ENCODE measurements at regions not wholly inside any gene's neighbourhood (a gene's known extent, or its start where the extent isn't known, plus 50 kb on each side); places are given as distances from the start of the nearest gene placed in this dataset.

DNA sequence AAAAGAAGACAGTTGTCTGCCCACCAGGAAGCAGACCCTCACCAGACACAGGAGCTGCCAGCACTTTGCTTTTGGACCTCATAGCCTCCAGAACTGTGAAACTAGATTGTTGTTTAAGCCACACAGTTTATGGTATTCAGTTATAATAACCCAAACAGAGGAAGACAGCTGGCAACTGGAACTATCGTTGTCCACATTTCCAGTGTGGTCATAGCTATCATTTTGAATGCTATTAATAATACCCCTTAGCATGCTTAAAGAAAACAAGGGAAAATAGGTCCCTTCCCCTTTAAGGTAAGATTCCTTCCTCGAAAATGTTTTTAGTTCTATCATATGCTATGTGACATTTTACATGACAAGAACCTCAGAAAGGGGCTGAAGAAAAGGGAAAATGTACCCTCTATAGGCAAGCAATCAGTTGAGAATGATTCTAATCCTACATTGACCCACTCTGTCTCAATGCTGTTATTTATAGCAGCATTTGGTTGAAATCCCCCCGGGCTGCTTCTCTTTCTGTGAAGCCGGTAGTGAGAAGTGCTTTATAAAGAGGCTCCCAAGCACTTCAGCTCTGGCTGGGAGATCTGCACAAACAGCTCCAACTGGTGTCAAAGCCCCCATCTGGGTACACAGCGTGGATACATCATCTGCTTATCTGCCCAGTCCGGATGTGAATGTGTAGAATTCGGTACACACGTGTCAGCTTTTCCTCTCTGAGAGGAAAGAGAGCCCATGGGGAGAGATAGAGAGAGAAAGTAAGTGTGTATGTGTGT is 221.2 kb upstream of the FLRT2 start:
- Histone ChIP-seq H3K4me3 (no peak overlapping the region), H3K9me3 (no peaks in the 10 kb centered on the region), H3K27me3 (no peaks in the 10 kb centered on the region), H3K27ac (no peak overlapping the region), H3K4me1 (no peaks in the 10 kb centered on the region), H3K36me3 (no peaks in the 10 kb centered on the region)
- WGBS, 2 donors (ENCODE audit: low coverage in 1 of 2), result 30 to 50% methylated on average over 3 to 8 of the region's 8 CpGs
- intact Hi-C loops (cut with DNase I; ENCODE audit: low total_unique reads), result loop anchor here (5.0 kb wide), 1 partner anchor 1426 kb away; no protein-coding TSS in a partner anchor
- no peak for DNase-seq
- TF ChIP-seq POLR2AphosphoS5 (IDR thresholded peaks at IDR 0.05), result no peak
- TF ChIP-seq POLR2A (IDR thresholded peaks at IDR 0.05), result no peak
- no peak for TF ChIP-seq EP300 (IDR thresholded peaks at IDR 0.05; ENCODE audit: low read depth)
- TF ChIP-seq, protein P1, sequence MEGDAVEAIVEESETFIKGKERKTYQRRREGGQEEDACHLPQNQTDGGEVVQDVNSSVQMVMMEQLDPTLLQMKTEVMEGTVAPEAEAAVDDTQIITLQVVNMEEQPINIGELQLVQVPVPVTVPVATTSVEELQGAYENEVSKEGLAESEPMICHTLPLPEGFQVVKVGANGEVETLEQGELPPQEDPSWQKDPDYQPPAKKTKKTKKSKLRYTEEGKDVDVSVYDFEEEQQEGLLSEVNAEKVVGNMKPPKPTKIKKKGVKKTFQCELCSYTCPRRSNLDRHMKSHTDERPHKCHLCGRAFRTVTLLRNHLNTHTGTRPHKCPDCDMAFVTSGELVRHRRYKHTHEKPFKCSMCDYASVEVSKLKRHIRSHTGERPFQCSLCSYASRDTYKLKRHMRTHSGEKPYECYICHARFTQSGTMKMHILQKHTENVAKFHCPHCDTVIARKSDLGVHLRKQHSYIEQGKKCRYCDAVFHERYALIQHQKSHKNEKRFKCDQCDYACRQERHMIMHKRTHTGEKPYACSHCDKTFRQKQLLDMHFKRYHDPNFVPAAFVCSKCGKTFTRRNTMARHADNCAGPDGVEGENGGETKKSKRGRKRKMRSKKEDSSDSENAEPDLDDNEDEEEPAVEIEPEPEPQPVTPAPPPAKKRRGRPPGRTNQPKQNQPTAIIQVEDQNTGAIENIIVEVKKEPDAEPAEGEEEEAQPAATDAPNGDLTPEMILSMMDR (IDR thresholded peaks at IDR 0.05), result no peak
- in situ Hi-C loops (cut with MboI; ENCODE audit: low pct_ligation_motif_present in 1 of 4, low pct_unique_long_range_greater_than_20kb in 1 of 4, low sequenced_read_pairs in 3 of 4), result no loop called here

DNA sequence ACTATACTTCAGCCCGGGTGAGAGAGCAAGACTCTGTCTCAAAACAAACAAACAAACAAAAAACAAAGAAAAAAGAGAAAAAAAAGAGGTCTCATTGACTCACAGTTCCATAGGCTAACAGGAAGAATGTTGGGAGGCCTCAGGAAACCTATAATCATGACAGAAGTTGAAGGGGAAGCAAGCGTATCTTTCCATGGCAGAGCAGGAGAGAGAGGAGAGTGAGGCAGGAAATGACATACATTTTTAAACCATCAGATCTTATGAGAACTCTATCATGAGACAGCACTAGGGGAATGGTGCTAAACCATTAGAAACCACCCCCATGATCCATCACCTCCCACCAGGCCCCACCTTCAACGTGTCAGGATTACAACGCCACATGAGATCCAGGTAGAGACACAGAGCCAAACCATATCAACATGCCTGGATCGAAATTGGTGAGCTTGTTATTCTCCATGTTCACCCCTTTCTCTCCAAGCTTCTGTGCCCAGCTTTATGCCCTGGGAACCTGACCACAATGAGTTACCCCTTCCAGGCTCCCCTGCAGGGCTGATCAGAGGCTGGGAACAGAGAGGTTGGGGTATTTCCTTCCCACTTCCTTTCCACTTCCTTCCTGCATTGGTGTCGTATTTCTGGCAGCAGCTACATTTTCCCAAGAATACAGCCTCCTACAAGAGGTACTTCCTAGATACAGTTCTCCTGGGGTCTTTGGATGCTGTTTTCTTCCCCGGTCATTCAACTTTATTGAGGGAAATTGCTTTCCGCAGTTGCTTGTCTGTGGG is 219.3 kb upstream of the FLRT2 start:
- H3K4me1 ChIP-seq, result no peaks in the 10 kb centered on the region
- 82 to 83% methylated on average over 4 to 8 of the region's 8 CpGs for WGBS, 2 donors (ENCODE audit: low coverage in 1 of 2)
- H3K27ac ChIP-seq, result no peak overlapping the region
- H3K4me3 ChIP-seq, result no peak overlapping the region
- intact Hi-C loops (cut with DNase I; ENCODE audit: low total_unique reads), result no loop called here
- in situ Hi-C loops (cut with MboI; ENCODE audit: low pct_ligation_motif_present in 1 of 4, low pct_unique_long_range_greater_than_20kb in 1 of 4, low sequenced_read_pairs in 3 of 4), result no loop called here
- TF ChIP-seq POLR2AphosphoS5 (IDR thresholded peaks at IDR 0.05), result no peak
- TF ChIP-seq, protein P1 (IDR thresholded peaks at IDR 0.05), result no peak
- H3K27me3 ChIP-seq, result no peaks in the 10 kb centered on the region
- H3K36me3 ChIP-seq, result no peaks in the 10 kb centered on the region
- no peaks in the 10 kb centered on the region for H3K9me3 ChIP-seq
- DNase-seq, result no peak

DNA sequence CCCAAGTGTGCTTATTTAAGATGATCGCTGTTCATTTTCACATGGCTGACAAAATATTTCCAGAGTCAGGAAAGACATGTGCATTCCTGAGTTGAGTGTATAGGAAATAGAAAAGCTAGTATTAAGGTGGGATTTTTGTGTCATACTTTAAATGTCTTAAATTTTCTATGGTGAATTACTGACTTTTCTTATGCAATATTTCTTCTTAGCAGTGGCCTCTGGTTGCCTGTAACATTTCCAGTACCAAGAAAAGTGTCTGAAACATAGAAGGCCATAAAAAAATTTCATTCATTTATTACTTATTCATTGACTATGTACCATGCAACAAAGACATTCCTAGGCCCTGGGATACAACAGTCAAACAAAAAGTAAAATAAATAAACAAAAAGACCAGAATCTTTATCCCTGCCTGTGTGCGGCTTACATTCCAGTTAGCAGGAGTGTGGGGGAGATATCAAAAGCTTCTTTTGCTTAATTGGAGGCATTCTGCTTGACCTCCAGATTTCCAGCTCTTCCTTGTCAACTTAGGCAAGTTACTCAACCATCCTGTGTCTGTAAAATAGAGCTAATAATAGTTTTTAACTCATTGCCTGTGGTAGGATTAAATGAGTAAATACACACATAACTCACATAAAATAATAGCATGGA is 216.3 kb upstream of the FLRT2 start:
- 69 to 87% methylated on average over 1 to 2 of the region's 2 CpGs for WGBS, 2 donors (ENCODE audit: low coverage in 1 of 2)
- DNase-seq, result no peak
- Histone ChIP-seq H3K4me1 (no peaks in the 10 kb centered on the region), H3K9me3 (no peaks in the 10 kb centered on the region), H3K4me3 (no peak overlapping the region), H3K36me3 (no peaks in the 10 kb centered on the region), H3K27ac (no peak overlapping the region), H3K27me3 (no peaks in the 10 kb centered on the region)
- TF ChIP-seq POLR2AphosphoS5 (IDR thresholded peaks at IDR 0.05), result no peak
- TF ChIP-seq, protein P1 (IDR thresholded peaks at IDR 0.05), result no peak
- no peak for TF ChIP-seq EP300 (IDR thresholded peaks at IDR 0.05; ENCODE audit: low read depth)
- TF ChIP-seq POLR2A (IDR thresholded peaks at IDR 0.05), result no peak
- in situ Hi-C loops (cut with MboI; ENCODE audit: low pct_ligation_motif_present in 1 of 4, low pct_unique_long_range_greater_than_20kb in 1 of 4, low sequenced_read_pairs in 3 of 4) (no loop called here), intact Hi-C loops (cut with DNase I; ENCODE audit: low total_unique reads) (no loop called here)

DNA sequence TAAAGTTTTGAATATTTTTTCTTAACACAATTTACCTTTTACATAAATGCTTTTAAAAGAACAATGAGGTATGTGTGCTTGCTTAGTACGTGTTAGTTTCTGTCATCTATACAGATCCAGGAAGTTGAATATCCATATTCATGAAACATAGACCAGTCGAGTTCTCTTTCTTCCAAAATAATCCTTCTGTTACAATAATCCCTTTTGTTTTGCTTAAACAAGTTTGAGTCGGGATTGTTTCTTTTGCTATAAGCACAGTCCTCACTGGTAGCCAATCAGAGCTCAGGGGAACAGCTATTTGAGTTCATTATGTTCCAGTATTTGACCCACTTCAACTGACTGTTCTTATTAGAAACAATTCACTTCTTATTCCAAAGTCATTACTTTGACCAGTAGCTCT is 214.7 kb upstream of the FLRT2 start:
- 58 to 61% methylated on average over 3 of the region's 3 CpGs for WGBS, 2 donors (ENCODE audit: low coverage in 1 of 2)
- H3K4me1 ChIP-seq, result no peaks in the 10 kb centered on the region
- H3K27me3 ChIP-seq, result no peaks in the 10 kb centered on the region
- no peak overlapping the region for H3K4me3 ChIP-seq
- no peak for DNase-seq
- no peaks in the 10 kb centered on the region for H3K9me3 ChIP-seq
- H3K36me3 ChIP-seq, result no peaks in the 10 kb centered on the region
- no peak overlapping the region for H3K27ac ChIP-seq
- in situ Hi-C loops (cut with MboI; ENCODE audit: low pct_ligation_motif_present in 1 of 4, low pct_unique_long_range_greater_than_20kb in 1 of 4, low sequenced_read_pairs in 3 of 4) (no loop called here), intact Hi-C loops (cut with DNase I; ENCODE audit: low total_unique reads) (no loop called here)
- TF ChIP-seq EP300 (IDR thresholded peaks at IDR 0.05; ENCODE audit: low read depth), result no peak
- no peak for TF ChIP-seq POLR2A (IDR thresholded peaks at IDR 0.05)
- TF ChIP-seq POLR2AphosphoS5 (IDR thresholded peaks at IDR 0.05), result no peak
- TF ChIP-seq, protein P1 (IDR thresholded peaks at IDR 0.05), result no peak

Measured in transverse colon (tissue), 4 donors.